Transverse colon (tissue), 4 donors: ENCODE measurements at regions not wholly inside any gene's neighbourhood (a gene's known extent, or its start where the extent isn't known, plus 50 kb on each side); places are given as distances from the start of the nearest gene placed in this dataset.
A peak's percentile ranks its signal among the peaks of the same experiment; 100 is the strongest.

Experiments used
- DNase-seq: peaks from one replicate; pipeline ENCODE4 v3.0.0-alpha.2; 2019
- H3K27ac ChIP-seq, 4 donors: fragments of 200-600 bp; sonication (generic); 2 replicates each; pipeline ENCODE4 v1.5.1; 2016 to 2018; ENCODE audit warnings: inconsistent platforms in 4 of 4
- H3K27me3 ChIP-seq: fragments of 200-600 bp; sonication (generic); 2 replicates; pipeline ENCODE4 v1.5.1; 2017; ENCODE audit warnings: inconsistent platforms
- H3K36me3 ChIP-seq, 4 donors: fragments of 200-600 bp; sonication (generic); 2 replicates each; pipeline ENCODE4 v1.5.1; 2017 to 2019; ENCODE audit warnings: inconsistent platforms in 4 of 4
- H3K4me1 ChIP-seq, 4 donors: fragments of 200-600 bp; sonication (generic); 2 replicates each; pipeline ENCODE4 v1.5.1; 2017 to 2020; ENCODE audit warnings: inconsistent platforms in 4 of 4
- H3K4me3 ChIP-seq, 4 donors: fragments of 200-600 bp; sonication (generic); 1 replicate in 1 of 4; 2 replicates in 3 of 4; pipeline versions ENCODE4 v1.5.1 to v1.6.1; 2017 to 2019; ENCODE audit warnings: inconsistent platforms in 4 of 4
- H3K9me3 ChIP-seq, 2 donors: fragments of 200-600 bp; sonication (generic); 2 replicates each; pipeline ENCODE4 v1.5.1; 2017 to 2019; ENCODE audit warnings: inconsistent platforms in 2 of 2
- CTCF ChIP-seq, 5 experiments: fragments of 200-600 bp in 3 of 5; fragments of 450-650 bp in 2 of 5; sonication (generic) in 3 of 5; IDR thresholded peaks; 1 replicate in 2 of 5; 2 replicates in 3 of 5; pipeline ENCODE4 v1.5.1; 2016 to 2017; ENCODE audit warnings: antibody characterized with exemption in 5 of 5, inconsistent platforms in 3 of 5, mild to moderate bottlenecking in 2 of 5, moderate library complexity in 1 of 5
- EP300 ChIP-seq: sonication (generic); formaldehyde crosslinking; IDR thresholded peaks from one replicate; pipeline ENCODE4 v1.6.1; 2017; ENCODE audit warnings: antibody characterized with exemption, low read depth
- POLR2A ChIP-seq: fragments of 450-650 bp; IDR thresholded peaks from one replicate; pipeline ENCODE4 v1.6.1; 2016; ENCODE audit warnings: antibody characterized with exemption, mild to moderate bottlenecking, moderate library complexity
- POLR2AphosphoS5 ChIP-seq, 3 donors: sonication (generic); formaldehyde crosslinking; IDR thresholded peaks; one replicate each; pipeline ENCODE4 v1.6.1; 2016; ENCODE audit warnings: antibody characterized with exemption in 3 of 3
- WGBS, 2 donors: methylation state at CpG; one replicate each; pipeline ENCODE4 v1.1.5; 2018; ENCODE audit warnings: low coverage in 1 of 2; 5-methylcytosine and 5-hydroxymethylcytosine counted together
- in situ Hi-C, 4 donors: fragments of 200-750 bp; cut with MboI; loops; one replicate each; pipeline versions ENCODE4 v1.15.0 to v1.15.1; 2017; ENCODE audit warnings: low sequenced_read_pairs in 3 of 4, low pct_ligation_motif_present in 1 of 4, low pct_unique_long_range_greater_than_20kb in 1 of 4
- intact Hi-C: fragments of 100-400 bp; cut with DNase I; formaldehyde crosslinking; loops from one replicate; pipeline ENCODE4 v1.15.1; 2023; ENCODE audit warnings: low total_unique reads

- Histone ChIP-seq H3K36me3 (no peaks in the 10 kb centered on the region), H3K4me3 (no peak overlapping the region), H3K27me3 (no peaks in the 10 kb centered on the region), H3K27ac (no peak overlapping the region), H3K9me3 (no peaks in the 10 kb centered on the region), H3K4me1 (peaks cover 0 to 33% (median 15%) of the 10 kb centered on the region in 4 donors)
- intact Hi-C loops (no loop called here), in situ Hi-C loops (loop anchor here in 1 of 4 donors (10.0 kb wide), 1 partner anchor 92 kb away; the partner anchor contains the start of gene SDC1)
- no peak for DNase-seq
- WGBS, 2 donors = 76 to 92% methylated on average over 4 to 12 of the region's 12 CpGs
- TF ChIP-seq POLR2AphosphoS5 (IDR thresholded peaks at IDR 0.05) (no peak), CTCF (IDR thresholded peaks at IDR 0.05) (no peak)
Measured at GRCh38 chr2:20132990-20133535, 81.6 kb upstream of the LAPTM4A start.

- Histone ChIP-seq H3K27me3 (no peaks in the 10 kb centered on the region), H3K4me3 (no peak overlapping the region), H3K4me1 (peaks cover 0 to 33% (median 15%) of the 10 kb centered on the region in 4 donors), H3K9me3 (no peaks in the 10 kb centered on the region), H3K36me3 (no peaks in the 10 kb centered on the region), H3K27ac (peak overlapping the region; percentile 82 to 84 (median 83))
- WGBS, 2 donors = 78 to 83% methylated on average over 2 to 11 of the region's 11 CpGs
- no peak for DNase-seq
- intact Hi-C loops (no loop called here), in situ Hi-C loops (loop anchor here in 1 of 4 donors (10.0 kb wide), 1 partner anchor 94 kb away; the partner anchor contains the start of gene SDC1)
- TF ChIP-seq POLR2AphosphoS5 (IDR thresholded peaks at IDR 0.05) = no peak
- TF ChIP-seq EP300 = no peak
- no peak for TF ChIP-seq POLR2A
- no peak for TF ChIP-seq CTCF (IDR thresholded peaks at IDR 0.05)
Measured at GRCh38 chr2:20130821-20131645, 79.6 kb upstream of the LAPTM4A start.

GRCh38 chr2:20130160-20130560 is 78.7 kb upstream of the LAPTM4A start:
- H3K27me3 ChIP-seq = no peaks in the 10 kb centered on the region
- WGBS, 2 donors = 51% methylated on average over 3 of the region's 3 CpGs; no CpG with 5 or more reads in 1 of the 2 donors
- no peaks in the 10 kb centered on the region for H3K9me3 ChIP-seq
- no peaks in the 10 kb centered on the region for H3K36me3 ChIP-seq
- no peak overlapping the region for H3K4me3 ChIP-seq
- in situ Hi-C loops (loop anchor here in 1 of 4 donors (10.0 kb wide), 1 partner anchor 95 kb away; the partner anchor contains the start of gene SDC1), intact Hi-C loops (no loop called here)
- TF ChIP-seq CTCF (IDR thresholded peaks at IDR 0.05) (no peak), POLR2A (no peak), POLR2AphosphoS5 (IDR thresholded peaks at IDR 0.05) (no peak), EP300 (no peak)
- H3K27ac ChIP-seq = peak overlapping the region; percentile 82 to 84 (median 83)
- no peak for DNase-seq
- H3K4me1 ChIP-seq = peaks cover 0 to 27% (median 13%) of the 10 kb centered on the region in 4 donors

- intact Hi-C loops (no loop called here), in situ Hi-C loops (loop anchor here in 1 of 4 donors (10.0 kb wide), 1 partner anchor 95 kb away; the partner anchor contains the start of gene SDC1)
- 45 to 67% methylated on average over 1 to 8 of the region's 12 CpGs for WGBS, 2 donors
- Histone ChIP-seq H3K4me1 (peaks cover 0 to 27% (median 13%) of the 10 kb centered on the region in 4 donors), H3K27ac (peak overlapping the region; percentile 82 to 84 (median 83)), H3K4me3 (no peak overlapping the region), H3K27me3 (no peaks in the 10 kb centered on the region), H3K9me3 (no peaks in the 10 kb centered on the region), H3K36me3 (no peaks in the 10 kb centered on the region)
- TF ChIP-seq POLR2A (peak; percentile 3), POLR2AphosphoS5 (IDR thresholded peaks at IDR 0.05) (peak in 1 of 3 donors; percentile 11), CTCF (IDR thresholded peaks at IDR 0.05) (no peak), EP300 (no peak)
- DNase-seq = peak; percentile 78
Measured at GRCh38 chr2:20129331-20130159, 78.1 kb upstream of the LAPTM4A start.
